NK-92 treated with Interleukin-12 subunit alpha and Interleukin-12 subunit beta, amount 100 ng/mL, for 24 hours (cell line): ENCODE measurements at regions not wholly inside any gene's neighbourhood (a gene's known extent, or its start where the extent isn't known, plus 50 kb on each side); places are given as distances from the start of the nearest gene placed in this dataset.

Source experiments
- DNase-seq: peaks from one replicate; lab custom pipeline; 2025; lab: John Stamatoyannopoulos, UW

GRCh38 chr14:54209511-54210250, 187.1 kb upstream of the CDKN3 start:
- no peak for DNase-seq

GRCh38 chr14:54211551-54212308, 185.1 kb upstream of the CDKN3 start:
- DNase-seq, result no peak

GRCh38 chr14:54213536-54213935, 183.3 kb upstream of the CDKN3 start:
- DNase-seq, result no peak

- DNase-seq, result no peak
Measured at GRCh38 chr14:54216827-54217226, 180.0 kb upstream of the CDKN3 start.

- DNase-seq, result no peak
Measured at GRCh38 chr14:54219261-54220070, 177.3 kb upstream of the CDKN3 start.

DNA sequence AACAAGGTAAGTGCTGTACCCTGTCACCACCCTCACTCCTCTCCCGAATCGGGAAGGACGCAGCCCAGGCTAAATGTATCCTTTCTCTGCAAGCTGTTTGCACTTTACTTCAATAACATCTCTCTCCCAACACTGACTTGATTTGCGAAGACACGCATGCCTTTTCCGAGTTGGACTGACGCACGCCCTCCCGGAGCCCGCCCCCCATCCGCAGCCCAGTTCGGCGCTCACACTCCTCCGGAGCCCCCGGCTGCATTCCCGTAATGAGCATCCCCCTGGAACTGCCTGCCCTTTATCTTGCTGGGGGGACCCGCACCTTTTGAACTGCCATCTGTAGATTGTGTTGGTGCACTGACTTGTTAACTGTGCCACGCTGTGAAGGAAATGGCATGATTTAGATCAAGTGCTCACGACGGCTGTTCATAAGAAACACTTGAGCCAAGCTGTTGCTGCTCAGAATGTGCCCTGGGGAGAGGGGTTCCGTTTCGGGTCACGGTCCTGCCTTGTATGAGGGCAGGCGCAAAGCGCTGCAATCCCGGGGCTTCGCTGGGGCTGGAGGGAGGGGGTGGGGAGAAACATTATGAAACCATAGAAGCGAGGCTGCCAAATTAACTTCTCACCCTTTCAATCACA, 176.6 kb upstream of the CDKN3 start:
- no peak for DNase-seq

DNA sequence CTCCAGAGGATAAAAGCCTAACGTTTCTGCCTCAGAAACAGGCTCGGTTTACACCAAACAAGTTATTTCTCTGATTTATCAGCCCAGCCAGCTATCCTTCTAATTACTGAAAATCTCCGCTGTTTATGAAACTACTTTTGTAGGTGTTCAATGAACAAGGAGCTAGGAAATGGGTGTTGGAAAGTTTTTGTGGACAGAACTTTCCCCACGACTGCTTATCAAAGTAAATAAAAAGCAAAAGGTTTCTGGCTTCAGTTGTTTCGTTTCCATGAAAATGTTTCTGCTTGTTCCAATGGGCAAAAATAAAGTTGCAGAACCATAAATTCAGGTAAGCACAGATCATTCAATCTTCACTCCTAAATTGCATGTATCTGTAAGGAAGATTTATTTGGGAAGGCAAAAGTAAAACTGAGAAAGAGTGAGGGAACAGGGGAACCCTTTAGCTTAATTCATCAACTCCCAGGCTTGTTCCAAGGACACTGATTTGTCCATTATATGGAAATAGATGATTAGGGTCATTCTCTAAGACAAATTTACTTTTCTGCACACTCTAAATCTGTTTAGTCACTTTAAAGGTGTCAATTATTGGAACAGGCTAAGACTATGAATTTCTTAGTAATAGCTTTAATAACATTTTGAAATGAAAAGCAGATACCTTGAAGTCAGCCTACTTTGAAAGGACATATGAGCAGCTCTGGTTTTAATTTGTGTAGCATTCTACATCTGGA, 175.9 kb upstream of the CDKN3 start:
- DNase-seq, result no peak

GRCh38 chr14:54221432-54221803, 175.4 kb upstream of the CDKN3 start:
- DNase-seq, result no peak

DNA sequence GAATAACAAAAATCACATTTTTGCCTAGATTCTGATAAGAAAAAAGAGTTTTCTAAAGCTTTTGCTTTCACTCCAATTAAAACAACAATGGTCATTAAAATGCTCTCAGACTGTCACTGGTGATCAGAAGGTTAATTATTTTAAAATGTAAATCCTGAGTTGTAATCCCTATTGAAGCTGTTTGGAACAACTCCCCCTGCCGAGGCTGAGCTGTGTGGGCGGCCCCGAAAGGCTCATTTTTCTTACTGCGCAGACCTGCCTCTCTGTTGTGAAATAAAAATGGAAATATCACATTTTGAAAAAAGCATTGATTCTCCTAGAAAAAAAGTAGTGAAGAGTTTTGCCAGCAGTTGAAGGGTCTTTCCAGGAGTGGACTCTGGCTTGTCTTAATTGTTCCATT, 174.8 kb upstream of the CDKN3 start:
- DNase-seq, result no peak

- DNase-seq, result no peak
Measured at GRCh38 chr14:54223831-54224402, 172.9 kb upstream of the CDKN3 start.

DNA sequence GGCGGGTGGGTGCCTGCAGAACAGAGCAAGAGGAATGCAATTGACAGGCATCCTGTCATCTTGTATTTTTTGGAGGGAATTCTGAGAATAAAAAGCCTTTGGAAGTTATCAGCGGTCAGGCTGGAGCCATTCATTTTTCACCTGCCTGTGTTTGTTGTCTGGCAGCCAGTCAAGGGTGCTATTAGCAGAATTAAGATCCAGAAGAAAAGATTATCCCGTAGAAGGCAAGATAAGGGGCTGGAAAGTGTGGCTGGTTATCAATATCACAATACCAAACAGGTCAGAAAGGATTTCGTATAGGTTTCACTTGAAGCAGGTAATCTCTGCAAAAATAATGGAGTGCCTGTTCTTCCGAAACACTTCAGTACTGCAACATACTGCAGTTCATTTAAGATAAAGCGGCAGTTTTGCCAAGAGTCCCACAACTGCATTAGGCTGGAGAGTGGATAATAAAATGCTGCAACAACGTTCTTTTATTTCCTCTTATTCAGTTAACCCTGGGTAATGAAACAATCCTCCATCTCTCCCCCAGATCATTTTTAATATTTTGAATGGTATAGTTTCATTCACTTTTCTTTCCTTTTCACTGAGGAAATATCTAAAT, 171.2 kb upstream of the CDKN3 start:
- DNase-seq, result no peak

DNA sequence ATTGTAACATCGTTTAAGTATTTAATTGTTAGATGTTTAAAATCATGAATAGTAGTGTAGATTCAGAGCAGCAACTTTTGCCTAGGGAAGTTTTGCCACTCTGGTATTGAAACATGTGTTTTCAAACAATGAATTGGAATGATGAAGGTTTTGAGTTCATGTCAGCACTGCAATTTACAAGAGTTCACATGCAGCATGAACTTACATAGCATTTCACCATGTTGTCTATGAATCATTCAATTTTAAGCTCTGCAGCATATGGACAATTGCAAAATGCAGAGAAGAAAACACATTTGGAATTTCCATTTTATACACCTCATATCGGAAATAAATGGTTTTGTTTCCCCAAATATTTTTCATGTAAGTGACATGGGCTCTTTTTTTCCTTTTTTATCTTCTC, 170.7 kb upstream of the CDKN3 start:
- no peak for DNase-seq

DNA sequence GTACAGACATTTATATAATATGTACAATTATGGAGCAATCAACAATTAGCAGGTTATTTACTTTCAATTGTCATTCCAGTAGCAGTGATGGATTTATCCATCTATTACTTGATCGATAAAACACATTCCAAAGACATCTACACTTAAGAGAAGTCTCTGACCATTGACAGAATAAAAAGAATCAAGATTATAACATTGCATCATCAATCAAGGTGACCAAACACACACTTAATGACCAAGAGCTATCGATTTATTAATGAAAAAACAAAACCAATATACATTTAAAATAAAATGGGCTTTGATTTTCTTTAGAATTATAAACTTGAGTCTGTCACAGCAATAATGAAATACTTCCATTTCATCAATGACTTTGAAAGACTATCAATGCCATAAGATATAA, 170.2 kb upstream of the CDKN3 start:
- DNase-seq, result no peak

DNA sequence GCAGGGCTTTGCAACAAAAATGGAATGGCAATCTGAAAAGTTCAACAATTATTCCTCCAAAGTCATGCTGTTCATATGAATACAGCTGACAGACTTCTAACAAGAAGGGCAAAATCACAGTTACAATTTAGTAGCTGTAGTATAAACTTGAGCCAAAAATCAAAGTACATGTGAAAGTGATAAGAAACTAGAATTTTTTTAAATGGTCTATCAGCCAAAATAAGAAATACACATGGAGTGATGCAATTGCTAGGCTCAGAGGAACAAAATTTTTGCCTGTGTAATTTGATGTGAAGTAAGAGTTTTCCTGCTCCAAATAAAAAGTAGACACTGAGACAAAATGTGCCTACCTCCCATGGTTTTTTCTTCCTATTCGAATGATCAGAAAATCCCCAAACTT, 167.7 kb upstream of the CDKN3 start:
- no peak for DNase-seq

- no peak for DNase-seq
Measured at GRCh38 chr14:54230645-54231044, 166.2 kb upstream of the CDKN3 start.

DNA sequence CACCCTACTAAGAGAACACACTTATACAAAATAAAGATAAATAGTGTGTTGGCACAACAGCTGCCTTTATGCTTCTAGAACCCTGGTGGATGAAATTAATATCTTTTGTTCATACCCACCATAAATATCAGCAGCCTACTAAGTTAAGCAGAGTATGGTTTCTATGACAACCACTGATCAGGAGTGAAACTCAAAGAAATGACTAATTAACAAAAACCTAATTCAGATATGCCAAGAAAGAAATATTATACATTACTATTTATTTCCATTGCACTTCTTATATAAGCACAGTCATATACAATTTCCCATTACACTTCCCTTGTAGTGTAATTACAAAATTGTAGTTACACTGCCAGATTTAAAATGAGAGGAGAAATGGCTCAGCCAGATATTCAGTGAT, 164.1 kb upstream of the CDKN3 start:
- DNase-seq, result no peak

- no peak for DNase-seq
Measured at GRCh38 chr14:54241517-54241916, 155.3 kb upstream of the CDKN3 start.

GRCh38 chr14:54251356-54251755, 145.5 kb upstream of the CDKN3 start:
- DNase-seq, result no peak

DNA sequence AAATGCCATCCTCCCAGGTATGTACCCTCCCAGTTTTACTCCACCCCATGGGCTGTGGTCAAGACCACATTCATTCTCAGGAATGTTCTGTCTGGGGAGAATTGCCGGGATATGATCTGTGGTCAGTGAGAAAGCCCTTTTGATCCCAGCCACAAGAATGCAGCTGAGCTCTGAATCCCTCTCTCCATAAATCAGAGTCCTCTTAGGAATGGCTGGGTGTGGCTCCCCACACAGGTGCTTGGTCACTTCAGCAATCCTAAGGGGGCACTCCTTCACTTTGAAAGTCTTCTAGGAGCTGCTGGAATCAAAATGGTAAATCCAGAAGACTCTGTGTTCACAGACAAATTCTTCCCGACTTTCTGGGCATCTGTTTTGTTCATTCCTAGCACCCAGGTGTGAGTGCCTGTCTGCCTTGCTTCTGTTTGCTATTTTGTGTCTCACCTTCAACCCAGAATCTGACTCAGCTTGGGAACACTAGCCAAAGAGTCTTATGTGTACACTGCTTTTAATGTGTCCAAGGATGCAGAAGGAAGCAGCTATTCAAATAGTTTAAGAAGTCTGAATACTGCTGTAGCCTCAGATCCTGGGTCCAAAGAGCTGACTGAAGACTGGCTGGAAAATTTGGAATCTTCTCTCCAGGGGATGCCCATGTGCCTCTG, 144.6 kb upstream of the CDKN3 start:
- no peak for DNase-seq

DNA sequence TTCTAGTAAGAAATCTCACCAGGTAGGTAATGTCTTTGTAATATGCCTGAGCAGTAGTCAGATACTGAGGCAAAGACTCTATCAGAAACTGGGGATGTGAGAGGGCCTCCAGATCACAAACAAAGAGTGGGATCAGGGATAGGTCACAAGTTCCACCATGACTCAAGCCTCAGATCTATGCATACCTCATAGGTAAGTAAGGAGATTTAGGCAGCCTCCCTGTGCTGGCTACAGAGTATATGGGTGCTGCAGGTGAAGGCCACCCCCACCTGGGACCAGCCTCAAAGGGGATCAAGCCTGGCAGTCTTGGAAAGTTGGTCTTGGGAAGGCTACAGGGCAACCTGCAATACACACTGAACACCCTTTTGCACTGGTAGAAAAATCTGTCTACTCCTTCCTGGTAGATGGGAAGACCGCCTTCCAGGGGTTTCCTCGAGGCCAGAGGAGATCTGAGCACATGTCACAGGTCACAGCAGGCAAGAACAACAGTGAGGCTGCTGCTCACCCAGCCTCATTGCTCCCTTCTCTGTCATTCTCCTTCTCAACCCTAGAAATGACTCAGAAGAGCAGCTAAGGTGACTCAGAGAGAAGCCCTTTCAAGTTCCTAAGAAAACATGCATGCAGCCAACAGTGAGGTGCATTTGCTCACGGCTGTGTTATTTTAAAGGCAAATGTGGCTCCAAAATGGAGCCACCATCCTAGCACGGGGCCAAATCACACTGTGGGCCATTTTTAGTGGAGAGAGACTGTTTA, 143.4 kb upstream of the CDKN3 start:
- no peak for DNase-seq
